Neural cell (in vitro differentiated cells): ENCODE measurements at regions not wholly inside any gene's neighbourhood (a gene's known extent, or its start where the extent isn't known, plus 50 kb on each side); places are given as distances from the start of the nearest gene placed in this dataset.

Source experiments
- H2AFZ ChIP-seq: fragments of 200-600, 300-800 bp; sonication (generic), shearing (Covaris generic); 2 replicates; pipeline ENCODE4 v1.6.0; 2014; ENCODE audit warnings: low read depth, mild to moderate bottlenecking, antibody characterized with exemption, low read length, moderate library complexity
- H3F3A ChIP-seq: fragments of 200-600 bp; shearing (Covaris generic); 2 replicates; pipeline ENCODE4 v1.6.1; 2016; ENCODE audit warnings: mild to moderate bottlenecking, moderate library complexity, mixed read lengths, antibody characterized with exemption, low read length; ENCODE audit not compliant: insufficient read depth, poor library complexity, severe bottlenecking
- H3K27ac ChIP-seq: fragments of 200-600, 300-800 bp; sonication (generic), shearing (Covaris generic); 2 replicates; pipeline ENCODE4 v1.5.1; 2014; ENCODE audit warnings: mild to moderate bottlenecking, low read length, moderate library complexity
- H3K27me3 ChIP-seq: fragments of 300-800, 200-600 bp; sonication (generic), shearing (Covaris generic); 2 replicates; pipeline ENCODE4 v1.6.0; 2014; ENCODE audit warnings: mild to moderate bottlenecking, low read depth, low read length, moderate library complexity; ENCODE audit not compliant: insufficient read depth
- H3K36me3 ChIP-seq: fragments of 300-800, 200-600 bp; sonication (generic), shearing (Covaris generic); 2 replicates; pipeline ENCODE4 v1.5.1; 2014; ENCODE audit warnings: mild to moderate bottlenecking, antibody characterized with exemption, low read length, moderate library complexity; ENCODE audit not compliant: insufficient read depth
- H3K4me2 ChIP-seq: fragments of 300-800, 200-600 bp; sonication (generic), shearing (Covaris generic); 2 replicates; pipeline ENCODE4 v1.6.0; 2014; ENCODE audit warnings: mild to moderate bottlenecking, low read length
- H3K4me3 ChIP-seq: fragments of 300-800, 200-600 bp; sonication (generic), shearing (Covaris generic); 2 replicates; pipeline ENCODE4 v1.5.1; 2014; ENCODE audit warnings: mild to moderate bottlenecking, low read length, moderate library complexity
- H3K79me2 ChIP-seq: fragments of 200-600 bp; shearing (Covaris generic); replicated peaks from 2 replicates; pipeline ENCODE4 v1.6.0; 2014; ENCODE audit warnings: mild to moderate bottlenecking, low read length, moderate library complexity; ENCODE audit not compliant: insufficient read depth
- H3K9ac ChIP-seq: fragments of 300-800, 200-600 bp; sonication (generic), shearing (Covaris generic); 2 replicates; pipeline ENCODE4 v1.6.1; 2016; ENCODE audit warnings: mild to moderate bottlenecking, low read length, mixed read lengths
- H3K9me2 ChIP-seq: fragments of 200-600 bp; shearing (Covaris generic); 2 replicates; pipeline ENCODE4 v1.6.1; 2016; ENCODE audit warnings: mild to moderate bottlenecking, low read length, mixed read lengths; ENCODE audit not compliant: insufficient read depth
- H3K9me3 ChIP-seq: fragments of 200-600, 300-800 bp; sonication (generic), shearing (Covaris generic); 2 replicates; pipeline ENCODE4 v1.6.1; 2016; ENCODE audit warnings: mild to moderate bottlenecking, mixed run types, low read length, moderate library complexity, mixed read lengths
- H4K20me1 ChIP-seq: fragments of 200-600 bp; shearing (Covaris generic); 2 replicates; pipeline ENCODE4 v1.6.1; 2016; ENCODE audit warnings: mild to moderate bottlenecking, mixed run types; ENCODE audit not compliant: insufficient read depth
- CTCF ChIP-seq: fragments of 450-650 bp; IDR thresholded peaks from 2 replicates; pipeline ENCODE4 v1.5.1; 2014; ENCODE audit warnings: antibody characterized with exemption, mild to moderate bottlenecking, moderate library complexity; ENCODE audit not compliant: poor library complexity, severe bottlenecking
- EP300 ChIP-seq: fragments of 450-650 bp; conservative IDR thresholded peaks from 2 replicates; pipeline ENCODE4 v1.6.1; 2014; ENCODE audit warnings: antibody characterized with exemption, mild to moderate bottlenecking, moderate library complexity; ENCODE audit not compliant: poor library complexity, severe bottlenecking
- EZH2 ChIP-seq: fragments of 200-600, 300-800 bp; shearing (Covaris generic), sonication (generic); IDR thresholded peaks from 2 replicates; pipeline ENCODE4 v1.6.1; 2014; ENCODE audit warnings: antibody characterized with exemption, low read length, borderline replicate concordance, mild to moderate bottlenecking; ENCODE audit not compliant: insufficient read depth, poor library complexity, severe bottlenecking
- MXI1 ChIP-seq: fragments of 450-650 bp; conservative IDR thresholded peaks from 2 replicates; pipeline ENCODE4 v1.6.1; 2014; ENCODE audit warnings: antibody characterized with exemption, mild to moderate bottlenecking; ENCODE audit not compliant: poor library complexity, severe bottlenecking
- POLR2AphosphoS5 ChIP-seq: IDR thresholded peaks from 2 replicates; pipeline ENCODE4 v1.6.1; 2012
- RAD21 ChIP-seq: fragments of 450-650 bp; conservative IDR thresholded peaks from 2 replicates; pipeline ENCODE4 v1.6.1; 2014; ENCODE audit warnings: antibody characterized with exemption, mild to moderate bottlenecking, moderate library complexity
- REST ChIP-seq: IDR thresholded peaks from 2 replicates; pipeline ENCODE4 v1.6.1; 2012; ENCODE audit warnings: borderline replicate concordance
- SMC3 ChIP-seq: fragments of 450-650 bp; conservative IDR thresholded peaks from 2 replicates; pipeline ENCODE4 v1.6.1; 2014; ENCODE audit warnings: antibody characterized with exemption, mild to moderate bottlenecking, moderate library complexity; ENCODE audit not compliant: poor library complexity
- TAF1 ChIP-seq: IDR thresholded peaks from 2 replicates; pipeline ENCODE4 v1.6.1; 2012; ENCODE audit warnings: low read depth

GRCh38 chr1:193566735-193567134 lies 380.3 kb upstream of the B3GALT2 start:
- Histone ChIP-seq H3K36me3 (no peaks in the 10 kb centered on the region), H4K20me1 (no peaks in the 10 kb centered on the region), H3K4me3 (no peak overlapping the region), H3K4me2 (no peak overlapping the region), H3K27me3 (no peaks in the 10 kb centered on the region), H3F3A (no peaks in the 10 kb centered on the region), H3K79me2 (no peaks in the 10 kb centered on the region), H3K9ac (no peak overlapping the region), H3K27ac (no peak overlapping the region), H3K9me3 (no peaks in the 10 kb centered on the region), H2AFZ (no peak overlapping the region), H3K9me2 (no peaks in the 10 kb centered on the region)
- TF ChIP-seq MXI1 (no peak), EZH2 (no peak), POLR2AphosphoS5 (no peak), SMC3 (no peak), EP300 (no peak), TAF1 (no peak), RAD21 (no peak), REST (no peak), CTCF (no peak)

GRCh38 chr1:193565971-193566577 lies 379.7 kb upstream of the B3GALT2 start:
- H3K9ac ChIP-seq, result no peak overlapping the region
- no peaks in the 10 kb centered on the region for H3K27me3 ChIP-seq
- TF ChIP-seq POLR2AphosphoS5 (no peak), RAD21 (no peak)
- no peaks in the 10 kb centered on the region for H3F3A ChIP-seq
- H3K9me3 ChIP-seq, result no peaks in the 10 kb centered on the region
- no peak overlapping the region for H2AFZ ChIP-seq
- H3K79me2 ChIP-seq, result no peaks in the 10 kb centered on the region
- no peaks in the 10 kb centered on the region for H3K36me3 ChIP-seq
- no peak overlapping the region for H3K4me3 ChIP-seq
- no peak overlapping the region for H3K4me2 ChIP-seq
- H4K20me1 ChIP-seq, result no peaks in the 10 kb centered on the region
- no peak overlapping the region for H3K27ac ChIP-seq
- no peaks in the 10 kb centered on the region for H3K9me2 ChIP-seq

GRCh38 chr1:193562121-193562520 lies 375.7 kb upstream of the B3GALT2 start:
- TF ChIP-seq CTCF, result no peak
- TF ChIP-seq SMC3, result no peak
- no peak for TF ChIP-seq MXI1
- TF ChIP-seq RAD21, result no peak
- TF ChIP-seq REST, result no peak
- TF ChIP-seq POLR2AphosphoS5, result no peak
- TF ChIP-seq EP300, result no peak
- no peak for TF ChIP-seq TAF1

More at GRCh38 chr1:193562121-193562520, 375.7 kb upstream of the B3GALT2 start:
- H2AFZ ChIP-seq, result no peak overlapping the region
- H3K4me2 ChIP-seq, result no peak overlapping the region
- H3K27me3 ChIP-seq, result no peaks in the 10 kb centered on the region
- no peaks in the 10 kb centered on the region for H3K9me2 ChIP-seq
- no peaks in the 10 kb centered on the region for H3F3A ChIP-seq
- no peak overlapping the region for H3K9ac ChIP-seq
- no peaks in the 10 kb centered on the region for H3K79me2 ChIP-seq
- H3K27ac ChIP-seq, result no peak overlapping the region
- H3K36me3 ChIP-seq, result no peaks in the 10 kb centered on the region
- H4K20me1 ChIP-seq, result no peaks in the 10 kb centered on the region
- no peaks in the 10 kb centered on the region for H3K9me3 ChIP-seq
- no peak overlapping the region for H3K4me3 ChIP-seq
